Ishikawa (cell line): ENCODE measurements at regions not wholly inside any gene's neighbourhood (a gene's known extent, or its start where the extent isn't known, plus 50 kb on each side); places are given as distances from the start of the nearest gene placed in this dataset.

Experiments
- CEBPB ChIP-seq: IDR thresholded peaks from 2 replicates; pipeline ENCODE4 v1.6.1; 2012
- CREB1 ChIP-seq: IDR thresholded peaks from 2 replicates; pipeline ENCODE4 v1.6.1; 2012; ENCODE audit warnings: low read depth
- EGR1 ChIP-seq: IDR thresholded peaks from 2 replicates; pipeline ENCODE4 v1.6.1; 2012
- EP300 ChIP-seq: IDR thresholded peaks from 2 replicates; pipeline ENCODE4 v1.6.1; 2012; ENCODE audit warnings: borderline replicate concordance
- FOXM1 ChIP-seq: IDR thresholded peaks from 2 replicates; pipeline ENCODE4 v1.6.1; 2012; ENCODE audit warnings: low read depth, borderline replicate concordance
- NFIC ChIP-seq: IDR thresholded peaks from 2 replicates; pipeline ENCODE4 v1.6.1; 2012
- RAD21 ChIP-seq: IDR thresholded peaks from 2 replicates; pipeline ENCODE4 v1.6.1; 2012; ENCODE audit warnings: low read depth
- TAF1 ChIP-seq: IDR thresholded peaks from 2 replicates; pipeline ENCODE4 v1.6.1; 2012; ENCODE audit warnings: low read depth, mild to moderate bottlenecking
- TCF12 ChIP-seq: IDR thresholded peaks from 2 replicates; pipeline ENCODE4 v1.6.1; 2012; ENCODE audit warnings: low read depth
- TEAD4 ChIP-seq: IDR thresholded peaks from 2 replicates; pipeline ENCODE4 v1.6.1; 2012
- USF1 ChIP-seq: IDR thresholded peaks from 2 replicates; pipeline ENCODE4 v1.6.1; 2012
- YY1 ChIP-seq: IDR thresholded peaks from 2 replicates; pipeline ENCODE4 v1.6.1; 2012; ENCODE audit warnings: low read depth
- ZBTB7A ChIP-seq: IDR thresholded peaks from 2 replicates; pipeline ENCODE4 v1.6.1; 2012; ENCODE audit warnings: low read depth
- TF ChIP-seq, protein P1 (sequence below): IDR thresholded peaks from 2 replicates; pipeline ENCODE4 v1.6.1; 2012
- TF ChIP-seq, protein P2 (sequence below): IDR thresholded peaks from 2 replicates; pipeline ENCODE4 v1.6.1; 2012; ENCODE audit warnings: low read depth, mild to moderate bottlenecking

DNA sequence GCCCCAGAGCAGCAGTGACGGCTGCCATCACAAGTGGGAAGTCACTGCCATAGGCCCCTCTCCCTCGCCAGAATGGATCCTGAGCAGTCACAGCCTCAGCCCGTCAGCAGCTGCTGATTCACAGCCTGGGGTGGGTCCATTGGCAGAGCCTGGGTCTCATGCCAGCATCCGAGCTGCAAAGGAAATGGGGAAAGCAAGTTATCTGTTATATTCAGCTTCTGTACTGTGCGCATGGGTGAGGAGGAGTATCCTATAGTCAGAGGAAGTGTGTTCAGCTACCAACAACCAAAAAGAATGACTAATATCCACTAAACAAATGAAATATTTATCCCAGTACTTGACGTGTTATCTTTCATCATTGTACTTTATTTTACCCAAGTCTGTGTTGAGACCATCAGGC, 119.7 kb downstream of the RCN1 start:
- TF ChIP-seq ZBTB7A (no peak), CEBPB (no peak), RAD21 (no peak), TEAD4 (no peak), EP300 (no peak), USF1 (no peak), TAF1 (no peak), FOXM1 (no peak)
- TF ChIP-seq, protein P1, sequence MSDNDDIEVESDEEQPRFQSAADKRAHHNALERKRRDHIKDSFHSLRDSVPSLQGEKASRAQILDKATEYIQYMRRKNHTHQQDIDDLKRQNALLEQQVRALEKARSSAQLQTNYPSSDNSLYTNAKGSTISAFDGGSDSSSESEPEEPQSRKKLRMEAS: no peak
- TF ChIP-seq, protein P2, sequence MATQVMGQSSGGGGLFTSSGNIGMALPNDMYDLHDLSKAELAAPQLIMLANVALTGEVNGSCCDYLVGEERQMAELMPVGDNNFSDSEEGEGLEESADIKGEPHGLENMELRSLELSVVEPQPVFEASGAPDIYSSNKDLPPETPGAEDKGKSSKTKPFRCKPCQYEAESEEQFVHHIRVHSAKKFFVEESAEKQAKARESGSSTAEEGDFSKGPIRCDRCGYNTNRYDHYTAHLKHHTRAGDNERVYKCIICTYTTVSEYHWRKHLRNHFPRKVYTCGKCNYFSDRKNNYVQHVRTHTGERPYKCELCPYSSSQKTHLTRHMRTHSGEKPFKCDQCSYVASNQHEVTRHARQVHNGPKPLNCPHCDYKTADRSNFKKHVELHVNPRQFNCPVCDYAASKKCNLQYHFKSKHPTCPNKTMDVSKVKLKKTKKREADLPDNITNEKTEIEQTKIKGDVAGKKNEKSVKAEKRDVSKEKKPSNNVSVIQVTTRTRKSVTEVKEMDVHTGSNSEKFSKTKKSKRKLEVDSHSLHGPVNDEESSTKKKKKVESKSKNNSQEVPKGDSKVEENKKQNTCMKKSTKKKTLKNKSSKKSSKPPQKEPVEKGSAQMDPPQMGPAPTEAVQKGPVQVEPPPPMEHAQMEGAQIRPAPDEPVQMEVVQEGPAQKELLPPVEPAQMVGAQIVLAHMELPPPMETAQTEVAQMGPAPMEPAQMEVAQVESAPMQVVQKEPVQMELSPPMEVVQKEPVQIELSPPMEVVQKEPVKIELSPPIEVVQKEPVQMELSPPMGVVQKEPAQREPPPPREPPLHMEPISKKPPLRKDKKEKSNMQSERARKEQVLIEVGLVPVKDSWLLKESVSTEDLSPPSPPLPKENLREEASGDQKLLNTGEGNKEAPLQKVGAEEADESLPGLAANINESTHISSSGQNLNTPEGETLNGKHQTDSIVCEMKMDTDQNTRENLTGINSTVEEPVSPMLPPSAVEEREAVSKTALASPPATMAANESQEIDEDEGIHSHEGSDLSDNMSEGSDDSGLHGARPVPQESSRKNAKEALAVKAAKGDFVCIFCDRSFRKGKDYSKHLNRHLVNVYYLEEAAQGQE: no peak

GRCh38 chr11:32213223-32213622, 122.3 kb downstream of the RCN1 start:
- TF ChIP-seq NFIC (no peak), RAD21 (no peak), USF1 (no peak), TCF12 (no peak), TAF1 (no peak), FOXM1 (no peak)
- TF ChIP-seq, protein P2: no peak

DNA sequence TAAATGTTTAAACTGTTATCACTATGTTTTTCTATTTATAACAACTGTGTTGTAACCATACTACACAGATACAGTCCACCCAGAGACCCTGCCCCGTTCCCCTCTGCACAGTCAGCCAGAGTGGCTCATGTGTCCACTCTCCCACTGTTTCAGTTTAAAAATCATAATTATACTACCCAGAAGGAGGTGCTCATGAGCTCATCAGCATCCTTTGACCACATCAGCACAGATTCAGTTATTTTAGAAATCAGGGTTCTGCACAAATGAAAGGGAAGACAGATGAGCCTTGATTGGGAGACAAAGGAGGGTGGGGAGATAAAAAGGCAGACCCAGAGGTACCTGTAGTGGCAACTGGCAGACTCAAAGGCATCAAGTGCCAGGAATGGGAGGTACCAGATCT, 124.3 kb downstream of the RCN1 start:
- TF ChIP-seq, protein P1: no peak
- no peak for TF ChIP-seq USF1
- TF ChIP-seq TEAD4: no peak
- no peak for TF ChIP-seq FOXM1

- TF ChIP-seq YY1: no peak
- no peak for TF ChIP-seq EGR1
- no peak for TF ChIP-seq TEAD4
- no peak for TF ChIP-seq TAF1
- no peak for TF ChIP-seq FOXM1
- no peak for TF ChIP-seq EP300
- no peak for TF ChIP-seq TCF12
- TF ChIP-seq USF1: no peak
- TF ChIP-seq CEBPB: no peak
- TF ChIP-seq RAD21: no peak
- TF ChIP-seq, protein P1: no peak
- TF ChIP-seq ZBTB7A: no peak
- TF ChIP-seq NFIC: no peak
- no peak for TF ChIP-seq CREB1
- TF ChIP-seq, protein P2: no peak
These were observed 125.9 kb downstream of the RCN1 start for GRCh38 chr11:32216749-32217148.
